Upper lobe of left lung (tissue), 6 donors: ENCODE measurements at regions not wholly inside any gene's neighbourhood (a gene's known extent, or its start where the extent isn't known, plus 50 kb on each side); places are given as distances from the start of the nearest gene placed in this dataset.
"Not testable (repeated sequence)": the region's sequence is repeated elsewhere in the genome, so short reads cannot be mapped to it uniquely, and the experiment has no call there.

Experiments used
- ATAC-seq, 2 donors: fragments of 200-7000 bp; cut with Tn5 transposase; one replicate each; pipeline ENCODE4 v1.9.1; 2022; ENCODE audit warnings: mild to moderate bottlenecking in 2 of 2, moderate library complexity in 2 of 2; ENCODE audit not compliant: low FRiP score in 2 of 2
- DNase-seq, 2 donors: peaks; one replicate each; pipeline ENCODE4 v3.0.0-alpha.2; 2019 to 2020
- H3K27ac ChIP-seq, 4 donors: fragments of 200-600 bp; sonication (generic); one replicate each; pipeline ENCODE4 v1.5.1; 2016 to 2019
- H3K27me3 ChIP-seq, 4 donors: fragments of 200-600 bp; sonication (generic); one replicate each; pipeline ENCODE4 v1.5.1; 2017 to 2019
- H3K36me3 ChIP-seq, 4 donors: fragments of 200-600 bp; sonication (generic); one replicate each; pipeline ENCODE4 v1.5.1; 2016 to 2019
- H3K4me1 ChIP-seq, 4 donors: fragments of 200-600 bp; sonication (generic); one replicate each; pipeline ENCODE4 v1.5.1; 2018 to 2019
- H3K4me3 ChIP-seq, 4 donors: fragments of 200-600 bp; sonication (generic); one replicate each; pipeline ENCODE4 v1.5.1; 2017 to 2019; ENCODE audit warnings: mild to moderate bottlenecking in 2 of 4, moderate library complexity in 1 of 4
- H3K9me3 ChIP-seq, 4 donors: fragments of 200-600 bp; sonication (generic); one replicate each; pipeline ENCODE4 v1.5.1; 2018 to 2019
- EP300 ChIP-seq, 4 donors: sonication (generic); formaldehyde crosslinking; IDR thresholded peaks; one replicate each; pipeline ENCODE4 v1.5.1; 2017; ENCODE audit warnings: antibody characterized with exemption in 4 of 4, control low read depth in 2 of 4
- POLR2A ChIP-seq, 4 donors: fragments of 450-650 bp; IDR thresholded peaks; one replicate each; pipeline ENCODE4 v1.5.1; 2016 to 2017; ENCODE audit warnings: antibody characterized with exemption in 4 of 4, mild to moderate bottlenecking in 2 of 4
- POLR2AphosphoS5 ChIP-seq, 2 donors: sonication (generic); formaldehyde crosslinking; IDR thresholded peaks; one replicate each; pipeline ENCODE4 v1.5.1; 2017; ENCODE audit warnings: antibody characterized with exemption in 2 of 2
- WGBS, 2 donors: methylation state at CpG; one replicate each; pipeline ENCODE4 v1.1.5; 2017 to 2018; 5-methylcytosine and 5-hydroxymethylcytosine counted together
- TF ChIP-seq, protein P1 (sequence below), 6 experiments: fragments of 450-650 bp in 4 of 6; fragments of 200-600 bp in 2 of 6; sonication (generic) in 2 of 6; IDR thresholded peaks; one replicate each; pipeline ENCODE4 v1.5.1; 2016 to 2019; ENCODE audit warnings: antibody characterized with exemption in 6 of 6
- donor health status: DM: no; HTN: no; CAD: no; lungs with moderate emphysema.
- donor health status: DM: no; HTN: yes; CAD: no; lungs with severe emphysema.

DNA sequence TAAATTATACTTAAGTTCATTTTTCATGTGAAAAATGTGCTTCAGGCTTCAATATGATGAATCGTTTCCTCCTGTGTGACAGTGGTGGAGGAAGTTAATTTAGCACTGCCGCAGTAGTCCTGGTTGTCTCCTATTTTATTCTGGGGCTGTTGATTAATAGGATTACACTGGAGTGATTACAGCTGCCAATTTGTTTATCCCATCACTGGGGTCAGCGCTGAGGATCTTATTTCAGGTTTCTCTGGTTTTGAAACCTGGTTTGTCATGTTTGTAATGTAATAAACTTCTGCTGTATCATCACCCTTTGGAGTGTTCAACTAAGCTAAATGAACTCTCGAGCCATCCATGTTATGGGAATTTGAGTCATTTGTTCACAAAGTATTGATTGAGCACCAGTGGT is 241.7 kb upstream of the KCNN2 start:
- ATAC-seq (no peak), DNase-seq (no peak)
- Histone ChIP-seq H3K4me3 (no peak overlapping the region), H3K36me3 (no peaks in the 10 kb centered on the region), H3K27ac (no peak overlapping the region), H3K27me3 (no peaks in the 10 kb centered on the region), H3K9me3 (no peaks in the 10 kb centered on the region), H3K4me1 (no peaks in the 10 kb centered on the region)
- TF ChIP-seq, protein P1, sequence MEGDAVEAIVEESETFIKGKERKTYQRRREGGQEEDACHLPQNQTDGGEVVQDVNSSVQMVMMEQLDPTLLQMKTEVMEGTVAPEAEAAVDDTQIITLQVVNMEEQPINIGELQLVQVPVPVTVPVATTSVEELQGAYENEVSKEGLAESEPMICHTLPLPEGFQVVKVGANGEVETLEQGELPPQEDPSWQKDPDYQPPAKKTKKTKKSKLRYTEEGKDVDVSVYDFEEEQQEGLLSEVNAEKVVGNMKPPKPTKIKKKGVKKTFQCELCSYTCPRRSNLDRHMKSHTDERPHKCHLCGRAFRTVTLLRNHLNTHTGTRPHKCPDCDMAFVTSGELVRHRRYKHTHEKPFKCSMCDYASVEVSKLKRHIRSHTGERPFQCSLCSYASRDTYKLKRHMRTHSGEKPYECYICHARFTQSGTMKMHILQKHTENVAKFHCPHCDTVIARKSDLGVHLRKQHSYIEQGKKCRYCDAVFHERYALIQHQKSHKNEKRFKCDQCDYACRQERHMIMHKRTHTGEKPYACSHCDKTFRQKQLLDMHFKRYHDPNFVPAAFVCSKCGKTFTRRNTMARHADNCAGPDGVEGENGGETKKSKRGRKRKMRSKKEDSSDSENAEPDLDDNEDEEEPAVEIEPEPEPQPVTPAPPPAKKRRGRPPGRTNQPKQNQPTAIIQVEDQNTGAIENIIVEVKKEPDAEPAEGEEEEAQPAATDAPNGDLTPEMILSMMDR (IDR thresholded peaks at IDR 0.05), result no peak
- TF ChIP-seq EP300 (IDR thresholded peaks at IDR 0.05) (no peak), POLR2AphosphoS5 (IDR thresholded peaks at IDR 0.05) (no peak), POLR2A (IDR thresholded peaks at IDR 0.05) (no peak)
- 59 to 62% methylated on average over 4 of the region's 4 CpGs for WGBS, 2 donors

DNA sequence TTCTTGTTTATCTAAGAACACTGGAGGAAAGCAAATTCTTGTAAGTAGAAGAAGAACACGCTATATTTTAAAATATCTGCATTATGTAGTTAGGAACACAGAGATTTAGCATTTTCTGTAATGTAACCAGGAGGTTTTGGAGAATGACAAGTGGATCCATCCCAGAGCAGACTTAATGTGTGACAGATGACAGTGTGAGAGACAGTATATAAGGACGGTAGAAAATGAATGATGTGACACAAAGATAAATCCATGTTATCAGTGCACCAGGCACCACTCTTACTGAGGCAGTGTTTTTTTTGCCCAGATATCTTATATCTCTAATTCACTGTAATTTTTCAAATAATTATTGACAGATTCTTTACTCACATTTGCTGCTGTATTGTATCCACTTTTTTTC is 239.0 kb upstream of the KCNN2 start:
- Histone ChIP-seq H3K36me3 (no peaks in the 10 kb centered on the region), H3K27me3 (no peaks in the 10 kb centered on the region), H3K9me3 (no peaks in the 10 kb centered on the region), H3K27ac (no peak overlapping the region), H3K4me1 (no peaks in the 10 kb centered on the region), H3K4me3 (no peak overlapping the region)
- ATAC-seq, result no peak
- no peak for DNase-seq
- 71 to 77% methylated on average over 2 of the region's 2 CpGs for WGBS, 2 donors
- TF ChIP-seq POLR2AphosphoS5 (IDR thresholded peaks at IDR 0.05), result no peak
- TF ChIP-seq, protein P1 (IDR thresholded peaks at IDR 0.05), result no peak

DNA sequence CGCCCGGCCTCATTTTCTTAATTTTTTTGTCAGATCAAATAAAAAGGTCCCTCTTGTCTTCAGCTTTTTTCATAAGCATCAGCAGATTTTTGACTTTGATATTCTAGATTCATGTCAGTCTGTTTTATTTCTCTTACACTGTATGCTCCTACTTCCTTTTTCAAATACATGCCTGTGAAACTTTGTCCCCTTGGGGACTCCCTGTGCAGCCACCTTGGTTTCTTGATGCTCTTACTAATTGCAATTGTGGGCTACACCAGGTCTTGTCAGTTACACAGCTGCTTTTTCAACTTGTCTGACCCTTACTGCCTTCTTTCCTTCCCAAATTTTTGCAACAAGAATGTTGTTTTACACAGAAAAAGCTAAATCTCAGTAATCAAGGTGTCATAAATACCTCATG is 238.2 kb upstream of the KCNN2 start:
- Histone ChIP-seq H3K27ac (no peak overlapping the region), H3K4me1 (no peaks in the 10 kb centered on the region), H3K27me3 (no peaks in the 10 kb centered on the region), H3K4me3 (no peak overlapping the region), H3K36me3 (no peaks in the 10 kb centered on the region), H3K9me3 (no peaks in the 10 kb centered on the region)
- TF ChIP-seq POLR2AphosphoS5 (IDR thresholded peaks at IDR 0.05), result no peak
- TF ChIP-seq, protein P1 (IDR thresholded peaks at IDR 0.05), result no peak
- TF ChIP-seq POLR2A (IDR thresholded peaks at IDR 0.05), result no peak
- TF ChIP-seq EP300 (IDR thresholded peaks at IDR 0.05), result no peak
- WGBS, 2 donors, result 95 to 96% methylated on average over 2 of the region's 2 CpGs
- ATAC-seq, result no peak
- DNase-seq, result peak in 1 of 2 donors; percentile 12

DNA sequence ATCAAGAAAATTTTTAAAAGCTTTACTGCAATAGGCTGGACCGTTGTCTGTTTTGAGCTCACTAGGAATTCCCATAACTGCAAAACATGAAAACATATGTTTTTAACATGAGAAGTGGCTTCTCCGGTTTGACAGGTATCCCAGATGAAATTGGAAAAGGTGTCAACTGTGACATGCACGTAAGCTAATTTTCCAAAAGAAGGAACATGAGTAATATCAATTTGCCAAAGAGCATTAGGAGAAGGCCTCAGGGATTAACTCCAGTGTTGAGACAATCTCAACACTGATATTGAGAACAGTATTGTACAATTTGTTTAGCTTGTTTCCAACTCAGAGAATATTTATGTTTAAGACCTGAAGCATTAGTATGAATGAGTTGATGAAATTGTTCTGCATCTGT is 215.5 kb upstream of the KCNN2 start:
- H3K27ac ChIP-seq, result no peak overlapping the region
- peaks cover 0 to 15% (median 0%) of the 10 kb centered on the region in 4 donors for H3K9me3 ChIP-seq
- ATAC-seq (no peak), DNase-seq (no peak)
- WGBS, 2 donors, result 88 to 89% methylated on average over 3 of the region's 3 CpGs
- no peaks in the 10 kb centered on the region for H3K4me1 ChIP-seq
- no peak for TF ChIP-seq EP300 (IDR thresholded peaks at IDR 0.05)
- no peak for TF ChIP-seq POLR2AphosphoS5 (IDR thresholded peaks at IDR 0.05)
- no peak for TF ChIP-seq POLR2A (IDR thresholded peaks at IDR 0.05)
- TF ChIP-seq, protein P1 (IDR thresholded peaks at IDR 0.05), result no peak
- H3K27me3 ChIP-seq, result no peaks in the 10 kb centered on the region
- H3K4me3 ChIP-seq, result no peak overlapping the region
- no peaks in the 10 kb centered on the region for H3K36me3 ChIP-seq

DNA sequence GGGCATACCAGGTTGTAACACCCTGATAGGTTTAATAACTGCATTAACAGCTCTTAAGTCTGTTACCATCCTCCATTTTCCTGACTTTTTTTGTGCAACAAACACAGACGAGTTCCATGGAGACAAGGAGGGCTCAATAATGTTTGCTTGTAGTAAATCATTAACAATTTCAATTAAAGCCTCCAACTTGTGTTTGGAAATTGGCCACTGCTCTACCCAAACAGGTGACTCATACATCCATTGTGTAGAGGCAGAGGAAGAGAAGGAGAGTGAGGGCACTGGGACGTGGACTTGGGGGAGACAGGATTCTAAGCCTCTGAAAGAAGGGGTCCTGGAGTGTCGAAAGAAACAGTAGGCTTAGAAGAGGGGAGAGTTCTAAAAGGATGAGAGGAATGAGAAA is 213.6 kb upstream of the KCNN2 start:
- no peak for TF ChIP-seq POLR2AphosphoS5 (IDR thresholded peaks at IDR 0.05)
- TF ChIP-seq EP300 (IDR thresholded peaks at IDR 0.05), result no peak
- TF ChIP-seq, protein P1 (IDR thresholded peaks at IDR 0.05), result no peak
- no peak for TF ChIP-seq POLR2A (IDR thresholded peaks at IDR 0.05)
- Histone ChIP-seq H3K4me3 (no peak overlapping the region), H3K4me1 (no peaks in the 10 kb centered on the region), H3K27ac (no peak overlapping the region), H3K9me3 (peaks cover 0 to 15% (median 0%) of the 10 kb centered on the region in 4 donors), H3K27me3 (no peaks in the 10 kb centered on the region), H3K36me3 (no peaks in the 10 kb centered on the region)
- whole genome bisulfite sequencing, 2 donors, result 57 to 70% methylated on average over 3 of the region's 3 CpGs
- ATAC-seq (no peak), DNase-seq (no peak)

DNA sequence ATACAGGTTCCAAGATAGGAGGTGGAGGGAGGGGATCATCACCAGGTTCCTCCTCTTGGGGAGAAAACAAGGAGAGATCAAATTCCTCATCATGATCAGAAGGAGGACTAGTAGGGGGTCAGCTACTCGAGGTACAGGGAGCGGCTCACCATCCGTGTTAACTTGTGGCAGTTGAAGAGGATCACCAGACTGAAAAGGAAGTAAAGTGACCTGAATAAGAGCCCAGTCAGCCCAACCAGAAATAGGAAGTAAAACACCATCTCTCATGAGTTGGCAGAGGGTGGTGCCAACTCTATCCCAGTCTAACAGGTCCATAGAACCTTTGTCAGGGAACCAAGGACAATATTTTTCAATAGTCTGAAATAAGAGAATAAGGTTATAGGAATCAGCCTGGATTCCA is 213.1 kb upstream of the KCNN2 start:
- not testable (repeated sequence) for ATAC-seq

More for the DNA sequence above, 213.1 kb upstream of the KCNN2 start:
- H3K36me3 ChIP-seq, H3K27ac ChIP-seq, H3K27me3 ChIP-seq, DNase-seq, H3K4me1 ChIP-seq, H3K4me3 ChIP-seq: not testable (repeated sequence)
- peaks cover 0 to 15% (median 0%) of the 10 kb centered on the region in 4 donors for H3K9me3 ChIP-seq
- 61 to 63% methylated on average over 3 of the region's 3 CpGs for WGBS, 2 donors
